Tibial nerve (tissue), 3 donors: ENCODE measurements at regions not wholly inside any gene's neighbourhood (a gene's known extent, or its start where the extent isn't known, plus 50 kb on each side); places are given as distances from the start of the nearest gene placed in this dataset.

Experiments used
- CTCF ChIP-seq, 5 experiments: fragments of 200-600 bp in 3 of 5; fragments of 450-650 bp in 2 of 5; sonication (generic) in 3 of 5; IDR thresholded peaks; one replicate each; pipeline ENCODE4 v1.5.1; 2016 to 2019; ENCODE audit warnings: antibody characterized with exemption in 5 of 5, mild to moderate bottlenecking in 3 of 5, moderate library complexity in 2 of 5
- POLR2A ChIP-seq, 2 donors: fragments of 450-650 bp; IDR thresholded peaks; one replicate each; pipeline ENCODE4 v1.6.1; 2017; ENCODE audit warnings: antibody characterized with exemption in 2 of 2, mild to moderate bottlenecking in 2 of 2, moderate library complexity in 2 of 2

- TF ChIP-seq CTCF (IDR thresholded peaks at IDR 0.05) (no peak), POLR2A (IDR thresholded peaks at IDR 0.05) (no peak)
These were observed 103.4 kb upstream of the ITGA6 start for GRCh38 chr2:172323861-172324597.
